ENCODE measurements at regions not wholly inside any gene's neighbourhood (a gene's known extent, or its start where the extent isn't known, plus 50 kb on each side); places are given as distances from the start of the nearest gene placed in this dataset.
"Not testable (repeated sequence)": the region's sequence is repeated elsewhere in the genome, so short reads cannot be mapped to it uniquely, and the experiment has no call there.

GRCh38 chr9:82820186-82820585 is 242.8 kb downstream of the RASEF start:
- DNase-seq (ENCODE audit: low read depth in 4 of 4, low spot score in 3 of 4), result no peak

- DNase-seq (ENCODE audit: low read depth in 4 of 4, low spot score in 3 of 4), result no peak
These were observed 233.1 kb downstream of the RASEF start for GRCh38 chr9:82829818-82830217.

- no peak for DNase-seq (ENCODE audit: low read depth in 4 of 4, low spot score in 3 of 4)
These were observed 197.4 kb downstream of the RASEF start for GRCh38 chr9:82865524-82865923.

- DNase-seq (ENCODE audit: low read depth in 4 of 4, low spot score in 3 of 4), result no peak
These were observed 182.4 kb downstream of the RASEF start for GRCh38 chr9:82880336-82881050.

- no peak for DNase-seq (ENCODE audit: low read depth in 4 of 4, low spot score in 3 of 4)
These were observed 180.8 kb downstream of the RASEF start for GRCh38 chr9:82882138-82882537.

- no peak for DNase-seq (ENCODE audit: low read depth in 4 of 4, low spot score in 3 of 4)
These were observed 180.2 kb downstream of the RASEF start for GRCh38 chr9:82882748-82883147.

- DNase-seq (ENCODE audit: low read depth in 4 of 4, low spot score in 3 of 4), result no peak
These were observed 179.5 kb downstream of the RASEF start for GRCh38 chr9:82883436-82883835.

GRCh38 chr9:82883974-82884373 is 179.0 kb downstream of the RASEF start:
- not testable (repeated sequence) for DNase-seq (ENCODE audit: low read depth in 4 of 4, low spot score in 3 of 4)

GRCh38 chr9:82890401-82890800 is 172.5 kb downstream of the RASEF start:
- no peak for DNase-seq (ENCODE audit: low read depth in 4 of 4, low spot score in 3 of 4)

- no peak for DNase-seq (ENCODE audit: low read depth in 4 of 4, low spot score in 3 of 4)
These were observed 172.1 kb downstream of the RASEF start for GRCh38 chr9:82890865-82891264.

- DNase-seq (ENCODE audit: low read depth in 4 of 4, low spot score in 3 of 4), result no peak
These were observed 171.6 kb downstream of the RASEF start for GRCh38 chr9:82891321-82891720.

GRCh38 chr9:82893549-82893948 is 169.4 kb downstream of the RASEF start:
- no peak for DNase-seq (ENCODE audit: low read depth in 4 of 4, low spot score in 3 of 4)

GRCh38 chr9:82894548-82894947 is 168.4 kb downstream of the RASEF start:
- no peak for DNase-seq (ENCODE audit: low read depth in 4 of 4, low spot score in 3 of 4)

- DNase-seq (ENCODE audit: low read depth in 4 of 4, low spot score in 3 of 4), result no peak
These were observed 167.8 kb downstream of the RASEF start for GRCh38 chr9:82894961-82895821.

GRCh38 chr9:82895822-82896110 is 167.2 kb downstream of the RASEF start:
- DNase-seq (ENCODE audit: low read depth in 4 of 4, low spot score in 3 of 4), result no peak

GRCh38 chr9:82903503-82903902 is 159.4 kb downstream of the RASEF start:
- no peak for DNase-seq (ENCODE audit: low read depth in 4 of 4, low spot score in 3 of 4)

- no peak for DNase-seq (ENCODE audit: low read depth in 4 of 4, low spot score in 3 of 4)
These were observed 150.9 kb downstream of the RASEF start for GRCh38 chr9:82911996-82912395.

- DNase-seq (ENCODE audit: low read depth in 4 of 4, low spot score in 3 of 4), result no peak
These were observed 150.3 kb downstream of the RASEF start for GRCh38 chr9:82912645-82913044.

GRCh38 chr9:82916238-82916637 is 146.7 kb downstream of the RASEF start:
- not testable (repeated sequence) for DNase-seq (ENCODE audit: low read depth in 4 of 4, low spot score in 3 of 4)

GRCh38 chr9:82920154-82920553 is 142.8 kb downstream of the RASEF start:
- DNase-seq (ENCODE audit: low read depth in 4 of 4, low spot score in 3 of 4), result no peak

- DNase-seq (ENCODE audit: low read depth in 4 of 4, low spot score in 3 of 4), result no peak
These were observed 140.3 kb downstream of the RASEF start for GRCh38 chr9:82922686-82923085.

Data from right renal pelvis (tissue), 4 donors.